EL (cell line): ENCODE measurements at regions not wholly inside any gene's neighbourhood (a gene's known extent, or its start where the extent isn't known, plus 50 kb on each side); places are given as distances from the start of the nearest gene placed in this dataset.
"Not testable (repeated sequence)": the region's sequence is repeated elsewhere in the genome, so short reads cannot be mapped to it uniquely, and the experiment has no call there.

ENCODE experiments used
- DNase-seq: peaks from one replicate; pipeline ENCODE4 v3.0.0-alpha.2; 2016

- DNase-seq, result no peak
Observed at GRCh38 chr12:89289720-89290119, 62.6 kb downstream of the DUSP6 start.

- DNase-seq, result no peak
Observed at GRCh38 chr12:89288959-89289358, 63.3 kb downstream of the DUSP6 start.

GRCh38 chr12:89286501-89286900, 65.8 kb downstream of the DUSP6 start:
- DNase-seq, result no peak

GRCh38 chr12:89281539-89281867, 70.8 kb downstream of the DUSP6 start:
- no peak for DNase-seq

GRCh38 chr12:89280833-89281538, 71.3 kb downstream of the DUSP6 start:
- DNase-seq, result peak; percentile 4

- no peak for DNase-seq
Observed at GRCh38 chr12:89279499-89279898, 72.8 kb downstream of the DUSP6 start.

GRCh38 chr12:89278862-89279261, 73.4 kb downstream of the DUSP6 start:
- DNase-seq, result no peak

- DNase-seq, result no peak
Observed at GRCh38 chr12:89278169-89278568, 74.1 kb downstream of the DUSP6 start.

- no peak for DNase-seq
Observed at GRCh38 chr12:89276860-89277259, 75.4 kb downstream of the DUSP6 start.

GRCh38 chr12:89273525-89273924, 78.8 kb downstream of the DUSP6 start:
- DNase-seq, result no peak

GRCh38 chr12:89270548-89270947, 81.8 kb downstream of the DUSP6 start:
- DNase-seq, result no peak

- no peak for DNase-seq
Observed at GRCh38 chr12:89269174-89269573, 83.1 kb downstream of the DUSP6 start.

- DNase-seq, result no peak
Observed at GRCh38 chr12:89267404-89267803, 84.9 kb downstream of the DUSP6 start.

GRCh38 chr12:89266574-89267188, 85.6 kb downstream of the DUSP6 start:
- DNase-seq, result not testable (repeated sequence)

GRCh38 chr12:89264837-89265236, 87.5 kb downstream of the DUSP6 start:
- DNase-seq, result no peak

- no peak for DNase-seq
Observed at GRCh38 chr12:89263900-89264299, 88.4 kb downstream of the DUSP6 start.

- no peak for DNase-seq
Observed at GRCh38 chr12:89262855-89263552, 89.3 kb downstream of the DUSP6 start.

GRCh38 chr12:89261982-89262381, 90.3 kb downstream of the DUSP6 start:
- DNase-seq, result no peak

- no peak for DNase-seq
Observed at GRCh38 chr12:89260841-89261637, 91.3 kb downstream of the DUSP6 start.

- no peak for DNase-seq
Observed at GRCh38 chr12:89259821-89260220, 92.5 kb downstream of the DUSP6 start.

GRCh38 chr12:89258240-89258969, 93.9 kb downstream of the DUSP6 start:
- DNase-seq, result no peak

GRCh38 chr12:89257340-89257739, 95.0 kb downstream of the DUSP6 start:
- no peak for DNase-seq

- DNase-seq, result no peak
Observed at GRCh38 chr12:89256060-89256459, 96.2 kb downstream of the DUSP6 start.
